ENCODE measurements at regions not wholly inside any gene's neighbourhood (a gene's known extent, or its start where the extent isn't known, plus 50 kb on each side); places are given as distances from the start of the nearest gene placed in this dataset.

- RAD21 ChIA-PET (ENCODE audit: unreplicated experiment) = no interaction called here
- no peaks in the 10 kb centered on the region for H3K36me3 ChIP-seq (ENCODE audit: control insufficient read depth in 2 of 2, insufficient read depth in 2 of 2, low read length in 1 of 2)
- DNase-seq (ENCODE audit: low read depth, low spot score) (no peak), FAIRE-seq (no peak), ATAC-seq (no peak)
- no peaks in the 10 kb centered on the region for H3K27me3 ChIP-seq (replicated peaks in 1 of 2; ENCODE audit: control insufficient read depth in 2 of 2, insufficient read depth in 2 of 2, low read length in 1 of 2)
- no peaks in the 10 kb centered on the region for H3K4me1 ChIP-seq (ENCODE audit: control insufficient read depth, insufficient read depth, low read length)
- POLR2A ChIA-PET = no interaction called here
- H3K79me2 ChIP-seq (ENCODE audit: control insufficient read depth, insufficient read depth, low read length) = no peaks in the 10 kb centered on the region
- no peak overlapping the region for H3K27ac ChIP-seq (ENCODE audit: control insufficient read depth, insufficient read depth)
- H3K4me3 ChIP-seq = no peak overlapping the region
- H3K9ac ChIP-seq (ENCODE audit: control insufficient read depth, insufficient read depth, low read length) = no peak overlapping the region
- SMC1A ChIA-PET (ENCODE audit: uncharacterized antibody, unreplicated experiment) = no interaction called here
- in situ Hi-C loops (cut with MboI) = no loop called here
- intact Hi-C loops (cut with micrococcal nuclease; ENCODE audit: unreplicated experiment) = no loop called here
- H4K20me1 ChIP-seq (ENCODE audit: control insufficient read depth, insufficient read depth) = no peaks in the 10 kb centered on the region
- H3K4me2 ChIP-seq (ENCODE audit: control insufficient read depth, insufficient read depth) = no peak overlapping the region
- no TSS peak for BruUV-seq (replicated peaks)
- no peak overlapping the region for H2AFZ ChIP-seq (ENCODE audit: control insufficient read depth, low read depth, low read length)
- H3K9me3 ChIP-seq (replicated peaks; ENCODE audit: control insufficient read depth, insufficient read depth, low read length) = no peaks in the 10 kb centered on the region
- 7% methylated on average over 3 of the region's 3 CpGs for WGBS (ENCODE audit: insufficient coverage, insufficient replicate concordance, low lambda C conversion rate, missing lambda C conversion rate)
- CTCF ChIA-PET = no interaction called here
- TF ChIP-seq EGR1 (IDR thresholded peaks at IDR 0.05; ENCODE audit: borderline replicate concordance in 1 of 2, low read depth in 2 of 2, low read length in 2 of 2) = no peak
- TF ChIP-seq ZNF384 (IDR thresholded peaks at IDR 0.05; ENCODE audit: borderline replicate concordance, low read depth, low read length) = no peak
- TF ChIP-seq LARP7 (IDR thresholded peaks at IDR 0.05) = no peak
- no peak for TF ChIP-seq SP1 (IDR thresholded peaks at IDR 0.05; ENCODE audit: low read depth, low read length)
- TF ChIP-seq HDAC6 (IDR thresholded peaks at IDR 0.05; ENCODE audit: unreplicated experiment) = no peak
- TF ChIP-seq SREBF2 (IDR thresholded peaks at IDR 0.05; ENCODE audit: low read length) = no peak
- no peak for TF ChIP-seq ZNF274 (IDR thresholded peaks at IDR 0.05; ENCODE audit: insufficient read depth, insufficient read length)
- TF ChIP-seq CBX3 (IDR thresholded peaks at IDR 0.05; ENCODE audit: borderline replicate concordance, low read depth) = no peak
- no peak for TF ChIP-seq BRCA1 (IDR thresholded peaks at IDR 0.05; ENCODE audit: low read depth, low read length)
- TF ChIP-seq BCL3 (IDR thresholded peaks at IDR 0.05; ENCODE audit: borderline replicate concordance, insufficient read depth, low read depth, low read length, poor library complexity, severe bottlenecking) = no peak
- TF ChIP-seq PBX3 (IDR thresholded peaks at IDR 0.05; ENCODE audit: insufficient replicate concordance, low read depth, low read length) = no peak
- TF ChIP-seq HDAC2 (IDR thresholded peaks at IDR 0.05) = no peak
- TF ChIP-seq, protein P1, sequence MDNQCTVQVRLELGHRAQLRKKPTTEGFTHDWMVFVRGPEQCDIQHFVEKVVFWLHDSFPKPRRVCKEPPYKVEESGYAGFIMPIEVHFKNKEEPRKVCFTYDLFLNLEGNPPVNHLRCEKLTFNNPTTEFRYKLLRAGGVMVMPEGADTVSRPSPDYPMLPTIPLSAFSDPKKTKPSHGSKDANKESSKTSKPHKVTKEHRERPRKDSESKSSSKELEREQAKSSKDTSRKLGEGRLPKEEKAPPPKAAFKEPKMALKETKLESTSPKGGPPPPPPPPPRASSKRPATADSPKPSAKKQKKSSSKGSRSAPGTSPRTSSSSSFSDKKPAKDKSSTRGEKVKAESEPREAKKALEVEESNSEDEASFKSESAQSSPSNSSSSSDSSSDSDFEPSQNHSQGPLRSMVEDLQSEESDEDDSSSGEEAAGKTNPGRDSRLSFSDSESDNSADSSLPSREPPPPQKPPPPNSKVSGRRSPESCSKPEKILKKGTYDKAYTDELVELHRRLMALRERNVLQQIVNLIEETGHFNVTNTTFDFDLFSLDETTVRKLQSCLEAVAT (IDR thresholded peaks at IDR 0.05) = no peak
- no peak for TF ChIP-seq GATAD2B (conservative IDR thresholded peaks at IDR 0.05; ENCODE audit: low read depth)
- no peak for TF ChIP-seq NR2C2 (IDR thresholded peaks at IDR 0.05; ENCODE audit: borderline replicate concordance, control insufficient read depth, insufficient read length, low read depth)
- TF ChIP-seq, protein P2, sequence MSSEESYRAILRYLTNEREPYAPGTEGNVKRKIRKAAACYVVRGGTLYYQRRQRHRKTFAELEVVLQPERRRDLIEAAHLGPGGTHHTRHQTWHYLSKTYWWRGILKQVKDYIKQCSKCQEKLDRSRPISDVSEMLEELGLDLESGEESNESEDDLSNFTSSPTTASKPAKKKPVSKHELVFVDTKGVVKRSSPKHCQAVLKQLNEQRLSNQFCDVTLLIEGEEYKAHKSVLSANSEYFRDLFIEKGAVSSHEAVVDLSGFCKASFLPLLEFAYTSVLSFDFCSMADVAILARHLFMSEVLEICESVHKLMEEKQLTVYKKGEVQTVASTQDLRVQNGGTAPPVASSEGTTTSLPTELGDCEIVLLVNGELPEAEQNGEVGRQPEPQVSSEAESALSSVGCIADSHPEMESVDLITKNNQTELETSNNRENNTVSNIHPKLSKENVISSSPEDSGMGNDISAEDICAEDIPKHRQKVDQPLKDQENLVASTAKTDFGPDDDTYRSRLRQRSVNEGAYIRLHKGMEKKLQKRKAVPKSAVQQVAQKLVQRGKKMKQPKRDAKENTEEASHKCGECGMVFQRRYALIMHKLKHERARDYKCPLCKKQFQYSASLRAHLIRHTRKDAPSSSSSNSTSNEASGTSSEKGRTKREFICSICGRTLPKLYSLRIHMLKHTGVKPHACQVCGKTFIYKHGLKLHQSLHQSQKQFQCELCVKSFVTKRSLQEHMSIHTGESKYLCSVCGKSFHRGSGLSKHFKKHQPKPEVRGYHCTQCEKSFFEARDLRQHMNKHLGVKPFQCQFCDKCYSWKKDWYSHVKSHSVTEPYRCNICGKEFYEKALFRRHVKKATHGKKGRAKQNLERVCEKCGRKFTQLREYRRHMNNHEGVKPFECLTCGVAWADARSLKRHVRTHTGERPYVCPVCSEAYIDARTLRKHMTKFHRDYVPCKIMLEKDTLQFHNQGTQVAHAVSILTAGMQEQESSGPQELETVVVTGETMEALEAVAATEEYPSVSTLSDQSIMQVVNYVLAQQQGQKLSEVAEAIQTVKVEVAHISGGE (CRISPR knock-in tag; IDR thresholded peaks at IDR 0.05) = no peak
- TF ChIP-seq RELB (IDR thresholded peaks at IDR 0.05; ENCODE audit: low read depth) = no peak
Observed at GRCh38 chr4:19930742-19931141, 321.0 kb upstream of the SLIT2 start.

All from GM12878 (cell line).